ENCODE measurements at regions not wholly inside any gene's neighbourhood (a gene's known extent, or its start where the extent isn't known, plus 50 kb on each side); places are given as distances from the start of the nearest gene placed in this dataset.
"Not testable (repeated sequence)": the region's sequence is repeated elsewhere in the genome, so short reads cannot be mapped to it uniquely, and the experiment has no call there.

GRCh38 chr4:186848437-186848836 is 124.8 kb upstream of the FAT1 start:
- DNase-seq = no peak

GRCh38 chr4:186851291-186852072 is 127.8 kb upstream of the FAT1 start:
- no peak for DNase-seq

GRCh38 chr4:186852073-186852420 is 128.4 kb upstream of the FAT1 start:
- DNase-seq = no peak

GRCh38 chr4:186852964-186853391 is 129.3 kb upstream of the FAT1 start:
- DNase-seq = no peak

- peak; percentile 10 for DNase-seq
Measured at GRCh38 chr4:186854256-186854655, 130.6 kb upstream of the FAT1 start.

GRCh38 chr4:186855111-186855510 is 131.5 kb upstream of the FAT1 start:
- DNase-seq = no peak

GRCh38 chr4:186857793-186858192 is 134.1 kb upstream of the FAT1 start:
- no peak for DNase-seq

GRCh38 chr4:186858355-186858754 is 134.7 kb upstream of the FAT1 start:
- no peak for DNase-seq

GRCh38 chr4:186859420-186859819 is 135.8 kb upstream of the FAT1 start:
- DNase-seq = no peak

GRCh38 chr4:186861317-186861716 is 137.7 kb upstream of the FAT1 start:
- no peak for DNase-seq

- no peak for DNase-seq
Measured at GRCh38 chr4:186871856-186872255, 148.2 kb upstream of the FAT1 start.

- DNase-seq = not testable (repeated sequence)
Measured at GRCh38 chr4:186873095-186873494, 149.4 kb upstream of the FAT1 start.

GRCh38 chr4:186875476-186875875 is 151.8 kb upstream of the FAT1 start:
- DNase-seq = no peak

GRCh38 chr4:186876961-186877626 is 153.4 kb upstream of the FAT1 start:
- no peak for DNase-seq

GRCh38 chr4:186878203-186878776 is 154.6 kb upstream of the FAT1 start:
- DNase-seq = no peak

GRCh38 chr4:186881521-186882220 is 158.0 kb upstream of the FAT1 start:
- peak; percentile 84 for DNase-seq

- DNase-seq = no peak
Measured at GRCh38 chr4:186882293-186882692, 158.6 kb upstream of the FAT1 start.

- no peak for DNase-seq
Measured at GRCh38 chr4:186885289-186885688, 161.6 kb upstream of the FAT1 start.

- no peak for DNase-seq
Measured at GRCh38 chr4:186886759-186887158, 163.1 kb upstream of the FAT1 start.

- DNase-seq = peak; percentile 19
Measured at GRCh38 chr4:186887291-186887700, 163.6 kb upstream of the FAT1 start.

GRCh38 chr4:186887752-186888151 is 164.1 kb upstream of the FAT1 start:
- DNase-seq = no peak

- DNase-seq = no peak
Measured at GRCh38 chr4:186889876-186890643, 166.4 kb upstream of the FAT1 start.

All from fibroblast of upper back skin (primary cell).